NCI-H1092 treated with DMSO at 0.1 percent for 48 hours (cell line): ENCODE measurements at regions not wholly inside any gene's neighbourhood (a gene's known extent, or its start where the extent isn't known, plus 50 kb on each side); places are given as distances from the start of the nearest gene placed in this dataset.
"Not testable (repeated sequence)": the region's sequence is repeated elsewhere in the genome, so short reads cannot be mapped to it uniquely, and the experiment has no call there.

Experiments
- DNase-seq: peaks from one replicate; lab custom pipeline; 2025; lab: John Stamatoyannopoulos, UW

- no peak for DNase-seq
Measured at GRCh38 chr1:201637282-201638079, 98.6 kb downstream of the NAV1 start.

- DNase-seq, result no peak
Measured at GRCh38 chr1:201639391-201639790, 100.5 kb downstream of the NAV1 start.

GRCh38 chr1:201639826-201640225, 100.9 kb downstream of the NAV1 start:
- no peak for DNase-seq

- DNase-seq, result no peak
Measured at GRCh38 chr1:201640624-201641023, 101.7 kb downstream of the NAV1 start.

GRCh38 chr1:201641524-201642253, 102.8 kb downstream of the NAV1 start:
- DNase-seq, result no peak

GRCh38 chr1:201643835-201644104, 104.8 kb downstream of the NAV1 start:
- no peak for DNase-seq

GRCh38 chr1:201644197-201644596, 105.3 kb downstream of the NAV1 start:
- no peak for DNase-seq

- DNase-seq, result not testable (repeated sequence)
Measured at GRCh38 chr1:201645000-201645399, 106.1 kb downstream of the NAV1 start.

GRCh38 chr1:201645956-201646355, 107.0 kb downstream of the NAV1 start:
- no peak for DNase-seq

- no peak for DNase-seq
Measured at GRCh38 chr1:201646411-201647022, 107.6 kb downstream of the NAV1 start.

- DNase-seq, result no peak
Measured at GRCh38 chr1:201647094-201647493, 108.2 kb downstream of the NAV1 start.

- no peak for DNase-seq
Measured at GRCh38 chr1:201647722-201648065, 108.8 kb downstream of the NAV1 start.

- DNase-seq, result peak; percentile 68
Measured at GRCh38 chr1:201648066-201648906, 109.4 kb downstream of the NAV1 start.

- peak; percentile 71 for DNase-seq
Measured at GRCh38 chr1:201648907-201649721, 110.2 kb downstream of the NAV1 start.

GRCh38 chr1:201649761-201650622, 111.1 kb downstream of the NAV1 start:
- peak; percentile 83 for DNase-seq

- DNase-seq, result no peak
Measured at GRCh38 chr1:201650623-201650933, 111.7 kb downstream of the NAV1 start.

- DNase-seq, result no peak
Measured at GRCh38 chr1:201652181-201652580, 113.3 kb downstream of the NAV1 start.

- DNase-seq, result no peak
Measured at GRCh38 chr1:201653233-201653632, 114.3 kb downstream of the NAV1 start.

GRCh38 chr1:201653883-201654282, 115.0 kb downstream of the NAV1 start:
- no peak for DNase-seq

- DNase-seq, result no peak
Measured at GRCh38 chr1:201655243-201655642, 116.3 kb downstream of the NAV1 start.

GRCh38 chr1:201655910-201656309, 117.0 kb downstream of the NAV1 start:
- DNase-seq, result no peak
